ENCODE measurements at regions not wholly inside any gene's neighbourhood (a gene's known extent, or its start where the extent isn't known, plus 50 kb on each side); places are given as distances from the start of the nearest gene placed in this dataset.

DNA sequence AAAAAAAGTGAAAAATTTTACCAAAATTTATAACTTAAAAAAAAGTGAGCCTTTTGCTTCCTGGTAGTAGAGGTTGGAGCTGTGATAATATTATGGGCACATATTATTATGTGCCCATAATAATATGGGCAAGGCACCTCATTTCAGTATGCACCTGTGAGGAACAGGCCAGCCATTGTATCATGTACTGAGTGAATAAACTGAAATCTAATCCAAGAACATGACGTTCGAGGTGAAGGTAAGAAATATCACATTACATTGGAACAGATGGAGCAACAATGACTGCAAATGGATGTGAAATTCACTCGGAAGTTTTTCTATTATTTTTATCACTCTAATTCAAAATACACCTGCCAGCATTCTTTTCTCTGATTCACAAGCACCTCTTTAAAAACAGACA is 216.0 kb downstream of the KLF6 start:
- H3K79me1 ChIP-seq (ENCODE audit: low read length): no peaks in the 10 kb centered on the region
- no peak overlapping the region for H3K23ac ChIP-seq (ENCODE audit: low read length)

GRCh38 chr10:3568392-3568791 is 216.6 kb downstream of the KLF6 start:
- Histone ChIP-seq H3K79me1 (ENCODE audit: low read length) (no peaks in the 10 kb centered on the region), H2BK5ac (ENCODE audit: low read length) (no peak overlapping the region), H3K4me3 (ENCODE audit: low read length) (no peak overlapping the region), H3K9ac (ENCODE audit: low read length) (no peak overlapping the region), H3K4me1 (ENCODE audit: control insufficient read depth, low read depth, low read length) (peaks cover 6% of the 10 kb centered on the region), H3K56ac (ENCODE audit: low read length) (no peak overlapping the region), H3K18ac (ENCODE audit: low read length) (no peak overlapping the region), H2BK15ac (replicated peaks; ENCODE audit: low read depth) (no peak overlapping the region), H3K4ac (ENCODE audit: low read depth, low read length) (no peak overlapping the region), H4K8ac (ENCODE audit: low read depth, low read length) (no peak overlapping the region), H3K79me2 (ENCODE audit: control insufficient read depth, insufficient read depth, low read length) (no peaks in the 10 kb centered on the region), H4K5ac (ENCODE audit: low read length) (no peak overlapping the region), H2BK120ac (ENCODE audit: low read depth, low read length) (no peak overlapping the region), H3K36me3 (ENCODE audit: control insufficient read depth, insufficient read depth, low read length) (no peaks in the 10 kb centered on the region), H3K23ac (ENCODE audit: low read length) (no peak overlapping the region), H3K4me2 (ENCODE audit: low read length) (no peak overlapping the region), H2AK5ac (ENCODE audit: low read length) (no peak overlapping the region), H3K27ac (ENCODE audit: low read depth, low read length) (no peak overlapping the region), H3K27me3 (ENCODE audit: insufficient read depth, low read length, poor library complexity) (no peaks in the 10 kb centered on the region)
- no CpG with 5 or more reads among the region's 7 CpGs for WGBS (ENCODE audit: extremely low coverage, insufficient coverage, low lambda C conversion rate)
- no peak for DNase-seq

More for the DNA sequence above, 216.0 kb downstream of the KLF6 start:
- peaks cover 6% of the 10 kb centered on the region for H3K4me1 ChIP-seq (ENCODE audit: control insufficient read depth, low read depth, low read length)
- H2BK15ac ChIP-seq (replicated peaks; ENCODE audit: low read depth): no peak overlapping the region
- H3K36me3 ChIP-seq (ENCODE audit: control insufficient read depth, insufficient read depth, low read length): no peaks in the 10 kb centered on the region
- no peak overlapping the region for H3K4ac ChIP-seq (ENCODE audit: low read depth, low read length)
- H2BK5ac ChIP-seq (ENCODE audit: low read length): no peak overlapping the region
- no peaks in the 10 kb centered on the region for H3K79me2 ChIP-seq (ENCODE audit: control insufficient read depth, insufficient read depth, low read length)
- WGBS (ENCODE audit: extremely low coverage, insufficient coverage, low lambda C conversion rate): no CpG with 5 or more reads among the region's 3 CpGs
- no peak overlapping the region for H3K4me3 ChIP-seq (ENCODE audit: low read length)
- H3K4me2 ChIP-seq (ENCODE audit: low read length): no peak overlapping the region
- no peak overlapping the region for H2AK5ac ChIP-seq (ENCODE audit: low read length)
- no peak overlapping the region for H3K18ac ChIP-seq (ENCODE audit: low read length)
- H3K56ac ChIP-seq (ENCODE audit: low read length): no peak overlapping the region
- H3K9ac ChIP-seq (ENCODE audit: low read length): no peak overlapping the region
- no peak overlapping the region for H4K5ac ChIP-seq (ENCODE audit: low read length)
- no peak overlapping the region for H3K27ac ChIP-seq (ENCODE audit: low read depth, low read length)
- DNase-seq: no peak
- H4K8ac ChIP-seq (ENCODE audit: low read depth, low read length): no peak overlapping the region
- no peaks in the 10 kb centered on the region for H3K27me3 ChIP-seq (ENCODE audit: insufficient read depth, low read length, poor library complexity)
- H2BK120ac ChIP-seq (ENCODE audit: low read depth, low read length): no peak overlapping the region

GRCh38 chr10:3567291-3567963 is 217.6 kb downstream of the KLF6 start:
- Histone ChIP-seq H3K4me2 (ENCODE audit: low read length) (no peak overlapping the region), H3K27me3 (ENCODE audit: insufficient read depth, low read length, poor library complexity) (no peaks in the 10 kb centered on the region), H3K27ac (ENCODE audit: low read depth, low read length) (no peak overlapping the region), H3K23ac (ENCODE audit: low read length) (no peak overlapping the region), H3K4ac (ENCODE audit: low read depth, low read length) (no peak overlapping the region), H3K18ac (ENCODE audit: low read length) (no peak overlapping the region), H3K79me2 (ENCODE audit: control insufficient read depth, insufficient read depth, low read length) (no peaks in the 10 kb centered on the region), H2BK5ac (ENCODE audit: low read length) (no peak overlapping the region), H3K56ac (ENCODE audit: low read length) (no peak overlapping the region), H2BK15ac (replicated peaks; ENCODE audit: low read depth) (no peak overlapping the region), H2BK120ac (ENCODE audit: low read depth, low read length) (no peak overlapping the region), H4K5ac (ENCODE audit: low read length) (no peak overlapping the region), H3K36me3 (ENCODE audit: control insufficient read depth, insufficient read depth, low read length) (no peaks in the 10 kb centered on the region), H3K4me1 (ENCODE audit: control insufficient read depth, low read depth, low read length) (peaks cover 6% of the 10 kb centered on the region), H3K9ac (ENCODE audit: low read length) (no peak overlapping the region), H2AK5ac (ENCODE audit: low read length) (no peak overlapping the region), H3K79me1 (ENCODE audit: low read length) (no peaks in the 10 kb centered on the region), H3K4me3 (ENCODE audit: low read length) (no peak overlapping the region), H4K8ac (ENCODE audit: low read depth, low read length) (no peak overlapping the region)
- no peak for DNase-seq
- no CpG with 5 or more reads among the region's 9 CpGs for WGBS (ENCODE audit: extremely low coverage, insufficient coverage, low lambda C conversion rate)

DNA sequence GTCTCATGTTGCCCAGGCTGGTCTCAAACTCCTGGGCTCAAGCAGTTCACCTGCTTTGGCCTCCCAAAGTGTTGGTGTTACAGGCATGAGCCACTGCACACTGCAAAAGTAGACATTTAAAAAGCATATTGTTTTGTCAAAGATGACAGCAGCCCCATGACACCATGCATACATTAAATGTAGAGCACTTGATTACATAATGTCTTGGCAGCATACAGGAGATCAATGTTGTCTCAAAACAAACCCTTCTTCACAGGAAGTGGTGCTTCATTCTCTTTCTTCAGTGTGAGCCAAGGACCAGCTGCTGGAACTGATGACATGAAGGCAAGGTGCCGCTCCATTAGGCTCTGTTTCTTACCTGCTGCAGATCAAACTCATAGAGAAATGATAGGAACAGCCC is 218.4 kb downstream of the KLF6 start:
- Histone ChIP-seq H4K8ac (ENCODE audit: low read depth, low read length) (no peak overlapping the region), H3K27ac (ENCODE audit: low read depth, low read length) (no peak overlapping the region), H3K27me3 (ENCODE audit: insufficient read depth, low read length, poor library complexity) (no peaks in the 10 kb centered on the region), H2AK5ac (ENCODE audit: low read length) (no peak overlapping the region), H3K4me1 (ENCODE audit: control insufficient read depth, low read depth, low read length) (peaks cover 6% of the 10 kb centered on the region), H2BK15ac (replicated peaks; ENCODE audit: low read depth) (no peak overlapping the region), H3K9ac (ENCODE audit: low read length) (no peak overlapping the region), H3K4me2 (ENCODE audit: low read length) (no peak overlapping the region), H3K79me1 (ENCODE audit: low read length) (no peaks in the 10 kb centered on the region), H3K4me3 (ENCODE audit: low read length) (no peak overlapping the region), H3K36me3 (ENCODE audit: control insufficient read depth, insufficient read depth, low read length) (no peaks in the 10 kb centered on the region), H3K79me2 (ENCODE audit: control insufficient read depth, insufficient read depth, low read length) (no peaks in the 10 kb centered on the region), H3K4ac (ENCODE audit: low read depth, low read length) (no peak overlapping the region), H3K23ac (ENCODE audit: low read length) (no peak overlapping the region), H3K18ac (ENCODE audit: low read length) (no peak overlapping the region), H2BK5ac (ENCODE audit: low read length) (no peak overlapping the region), H3K56ac (ENCODE audit: low read length) (no peak overlapping the region), H2BK120ac (ENCODE audit: low read depth, low read length) (no peak overlapping the region), H4K5ac (ENCODE audit: low read length) (no peak overlapping the region)
- no peak for DNase-seq
- WGBS (ENCODE audit: extremely low coverage, insufficient coverage, low lambda C conversion rate): no CpG with 5 or more reads among the region's 1 CpG

GRCh38 chr10:3564346-3565002 is 220.5 kb downstream of the KLF6 start:
- Histone ChIP-seq H3K27ac (ENCODE audit: low read depth, low read length) (no peak overlapping the region), H3K4me1 (ENCODE audit: control insufficient read depth, low read depth, low read length) (peaks cover 2% of the 10 kb centered on the region), H2AK5ac (ENCODE audit: low read length) (no peak overlapping the region), H3K56ac (ENCODE audit: low read length) (no peak overlapping the region), H3K79me1 (ENCODE audit: low read length) (no peaks in the 10 kb centered on the region), H3K27me3 (ENCODE audit: insufficient read depth, low read length, poor library complexity) (no peaks in the 10 kb centered on the region), H4K5ac (ENCODE audit: low read length) (no peak overlapping the region), H3K23ac (ENCODE audit: low read length) (no peak overlapping the region), H4K8ac (ENCODE audit: low read depth, low read length) (no peak overlapping the region), H2BK5ac (ENCODE audit: low read length) (no peak overlapping the region), H3K36me3 (ENCODE audit: control insufficient read depth, insufficient read depth, low read length) (no peaks in the 10 kb centered on the region), H3K18ac (ENCODE audit: low read length) (no peak overlapping the region), H3K9ac (ENCODE audit: low read length) (no peak overlapping the region), H3K79me2 (ENCODE audit: control insufficient read depth, insufficient read depth, low read length) (no peaks in the 10 kb centered on the region), H3K4me2 (ENCODE audit: low read length) (no peak overlapping the region), H3K4ac (ENCODE audit: low read depth, low read length) (no peak overlapping the region), H2BK120ac (ENCODE audit: low read depth, low read length) (no peak overlapping the region), H2BK15ac (replicated peaks; ENCODE audit: low read depth) (no peak overlapping the region), H3K4me3 (ENCODE audit: low read length) (no peak overlapping the region)
- DNase-seq: no peak
- WGBS (ENCODE audit: extremely low coverage, insufficient coverage, low lambda C conversion rate): no CpG with 5 or more reads among the region's 7 CpGs

DNA sequence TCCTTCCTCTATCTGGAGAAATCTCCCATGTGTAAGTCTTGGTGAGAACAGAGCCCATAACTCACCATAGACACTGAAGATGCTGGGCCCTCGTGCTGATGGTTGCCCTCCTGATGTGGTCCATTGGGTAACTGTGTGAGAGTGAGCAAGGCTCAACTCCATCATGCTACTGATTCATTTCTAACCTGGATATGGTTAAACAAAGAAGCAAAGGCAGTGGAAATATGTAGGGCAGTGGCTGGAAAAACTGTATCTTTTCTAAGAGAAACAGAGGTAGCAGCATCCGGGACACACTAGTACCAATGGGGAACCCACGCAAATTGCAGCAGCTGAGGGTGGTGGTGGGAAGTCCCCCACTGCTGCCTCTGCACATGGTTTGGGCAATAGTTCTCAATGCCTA is 221.7 kb downstream of the KLF6 start:
- H3K9ac ChIP-seq (ENCODE audit: low read length): no peak overlapping the region
- no peak overlapping the region for H2BK15ac ChIP-seq (replicated peaks; ENCODE audit: low read depth)
- no peaks in the 10 kb centered on the region for H3K36me3 ChIP-seq (ENCODE audit: control insufficient read depth, insufficient read depth, low read length)
- H2BK5ac ChIP-seq (ENCODE audit: low read length): no peak overlapping the region
- no peaks in the 10 kb centered on the region for H3K79me2 ChIP-seq (ENCODE audit: control insufficient read depth, insufficient read depth, low read length)
- H3K4me2 ChIP-seq (ENCODE audit: low read length): no peak overlapping the region
- H2BK120ac ChIP-seq (ENCODE audit: low read depth, low read length): no peak overlapping the region
- H4K5ac ChIP-seq (ENCODE audit: low read length): no peak overlapping the region
- H3K27me3 ChIP-seq (ENCODE audit: insufficient read depth, low read length, poor library complexity): no peaks in the 10 kb centered on the region
- peaks cover 2% of the 10 kb centered on the region for H3K4me1 ChIP-seq (ENCODE audit: control insufficient read depth, low read depth, low read length)
- H3K4me3 ChIP-seq (ENCODE audit: low read length): no peak overlapping the region
- no peak overlapping the region for H3K27ac ChIP-seq (ENCODE audit: low read depth, low read length)
- H3K23ac ChIP-seq (ENCODE audit: low read length): no peak overlapping the region
- H2AK5ac ChIP-seq (ENCODE audit: low read length): no peak overlapping the region
- no peak overlapping the region for H3K56ac ChIP-seq (ENCODE audit: low read length)
- no peak overlapping the region for H3K18ac ChIP-seq (ENCODE audit: low read length)
- DNase-seq: no peak
- WGBS (ENCODE audit: extremely low coverage, insufficient coverage, low lambda C conversion rate): no CpG with 5 or more reads among the region's 3 CpGs
- no peak overlapping the region for H3K4ac ChIP-seq (ENCODE audit: low read depth, low read length)
- no peaks in the 10 kb centered on the region for H3K79me1 ChIP-seq (ENCODE audit: low read length)
- no peak overlapping the region for H4K8ac ChIP-seq (ENCODE audit: low read depth, low read length)

Measured in mesendoderm (in vitro differentiated cells).